Dermis microvascular lymphatic vessel endothelial cell (primary cell): ENCODE measurements at regions not wholly inside any gene's neighbourhood (a gene's known extent, or its start where the extent isn't known, plus 50 kb on each side); places are given as distances from the start of the nearest gene placed in this dataset.
A peak's percentile ranks its signal among the peaks of the same experiment; 100 is the strongest.

ENCODE experiments used
- DNase-seq, 2 donors: peaks; one replicate each; pipeline versions ENCODE4 v3.0.0 to v3.0.0-alpha.2; 2010; ENCODE audit warnings: low read depth in 2 of 2

DNA sequence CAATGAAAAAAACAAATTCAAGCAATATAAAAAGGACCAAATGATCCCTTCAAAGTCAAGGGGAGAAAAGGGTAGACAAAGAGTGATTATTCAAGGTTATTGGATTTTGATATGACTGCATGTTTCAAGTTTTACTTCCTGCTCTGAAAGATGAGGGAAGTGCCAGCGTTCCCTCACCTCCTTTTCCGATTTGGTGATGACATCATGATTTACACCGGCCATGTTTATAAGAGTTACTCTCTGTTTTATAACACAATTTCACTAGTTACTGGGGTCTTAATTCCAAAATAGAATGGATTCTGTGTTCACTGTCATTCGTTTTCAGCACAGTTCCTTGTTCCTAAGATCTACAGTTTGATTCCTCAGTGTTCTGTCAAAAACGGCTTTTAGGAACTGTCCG is 60.5 kb upstream of the CPXM2 start:
- DNase-seq: no peak

- no peak for DNase-seq
Measured at GRCh38 chr10:123948030-123948823, 56.6 kb upstream of the CPXM2 start.

GRCh38 chr10:123945325-123945920 is 53.8 kb upstream of the CPXM2 start:
- DNase-seq: peak in 1 of 2 donors; percentile 21

- DNase-seq: no peak
Measured at GRCh38 chr10:123944661-123945060, 53.1 kb upstream of the CPXM2 start.

- no peak for DNase-seq
Measured at GRCh38 chr10:123943307-123943706, 51.7 kb upstream of the CPXM2 start.

GRCh38 chr10:123942114-123942861 is 50.7 kb upstream of the CPXM2 start:
- no peak for DNase-seq
